HEK293T (cell line): ENCODE measurements at regions not wholly inside any gene's neighbourhood (a gene's known extent, or its start where the extent isn't known, plus 50 kb on each side); places are given as distances from the start of the nearest gene placed in this dataset.

Experiments
- CTCF ChIA-PET: fragments of 350-600 bp; formaldehyde crosslinking; extraction: SDS; loops from one replicate; lab custom pipeline; 2021; ENCODE audit warnings: antibody characterized with exemption, inconsistent platforms; lab: Yijun Ruan, JAX
- POLR2A ChIA-PET: fragments of 350-600 bp; formaldehyde crosslinking; extraction: SDS; loops from one replicate; lab custom pipeline; 2020; ENCODE audit warnings: antibody characterized with exemption, inconsistent platforms; lab: Yijun Ruan, JAX
- DNase-seq: peaks from one replicate; pipeline ENCODE4 v3.0.0; 2012; ENCODE audit warnings: mixed read lengths; ENCODE audit errors: extremely low spot score
- ARNT ChIP-seq: fragments of 450-650 bp; IDR thresholded peaks from 2 replicates; pipeline ENCODE4 v1.6.1; 2017; ENCODE audit warnings: mild to moderate bottlenecking
- BHLHE40 ChIP-seq: fragments of 450-650 bp; IDR thresholded peaks from 2 replicates; pipeline ENCODE4 v1.6.1; 2016; ENCODE audit warnings: mild to moderate bottlenecking, moderate library complexity, borderline replicate concordance
- CTBP1 ChIP-seq: fragments of 450-650 bp; IDR thresholded peaks from 2 replicates; pipeline ENCODE4 v1.6.1; 2016; ENCODE audit warnings: borderline replicate concordance
- ELF4 ChIP-seq: fragments of 450-650 bp; IDR thresholded peaks from 2 replicates; pipeline ENCODE4 v1.6.1; 2017; ENCODE audit warnings: antibody characterized with exemption
- FOXA1 ChIP-seq: fragments of 450-650 bp; IDR thresholded peaks from 2 replicates; pipeline ENCODE4 v1.6.1; 2016; ENCODE audit warnings: mild to moderate bottlenecking
- FOXK2 ChIP-seq: fragments of 450-650 bp; IDR thresholded peaks from 2 replicates; pipeline ENCODE4 v1.6.1; 2016; ENCODE audit warnings: mild to moderate bottlenecking
- FOXM1 ChIP-seq: fragments of 450-650 bp; IDR thresholded peaks from 2 replicates; pipeline ENCODE4 v1.6.1; 2017; ENCODE audit warnings: mild to moderate bottlenecking, borderline replicate concordance
- HDGF ChIP-seq: fragments of 450-650 bp; IDR thresholded peaks from 2 replicates; pipeline ENCODE4 v1.6.1; 2017; ENCODE audit warnings: antibody characterized with exemption, borderline replicate concordance
- L3MBTL2 ChIP-seq: fragments of 450-650 bp; conservative IDR thresholded peaks from 2 replicates; pipeline ENCODE4 v1.6.1; 2016; ENCODE audit warnings: mild to moderate bottlenecking
- LEF1 ChIP-seq: fragments of 450-650 bp; IDR thresholded peaks from 2 replicates; pipeline ENCODE4 v1.6.1; 2017; ENCODE audit warnings: mild to moderate bottlenecking, borderline replicate concordance
- NFRKB ChIP-seq: fragments of 450-650 bp; IDR thresholded peaks from 2 replicates; pipeline ENCODE4 v1.6.1; 2016; ENCODE audit warnings: mild to moderate bottlenecking, moderate library complexity
- SP1 ChIP-seq: fragments of 450-650 bp; IDR thresholded peaks from 2 replicates; pipeline ENCODE4 v1.6.1; 2017
- SUZ12 ChIP-seq: fragments of 450-650 bp; IDR thresholded peaks from 2 replicates; pipeline ENCODE4 v1.6.1; 2016; ENCODE audit warnings: mild to moderate bottlenecking
- TARDBP ChIP-seq: fragments of 450-650 bp; IDR thresholded peaks from 2 replicates; pipeline ENCODE4 v1.6.1; 2016
- ZNF384 ChIP-seq: fragments of 450-650 bp; IDR thresholded peaks from 2 replicates; pipeline ENCODE4 v1.6.1; 2016
- TF ChIP-seq, protein P1 (sequence below): fragments of 450-650 bp; IDR thresholded peaks from 2 replicates; pipeline ENCODE4 v1.6.1; 2016

DNA sequence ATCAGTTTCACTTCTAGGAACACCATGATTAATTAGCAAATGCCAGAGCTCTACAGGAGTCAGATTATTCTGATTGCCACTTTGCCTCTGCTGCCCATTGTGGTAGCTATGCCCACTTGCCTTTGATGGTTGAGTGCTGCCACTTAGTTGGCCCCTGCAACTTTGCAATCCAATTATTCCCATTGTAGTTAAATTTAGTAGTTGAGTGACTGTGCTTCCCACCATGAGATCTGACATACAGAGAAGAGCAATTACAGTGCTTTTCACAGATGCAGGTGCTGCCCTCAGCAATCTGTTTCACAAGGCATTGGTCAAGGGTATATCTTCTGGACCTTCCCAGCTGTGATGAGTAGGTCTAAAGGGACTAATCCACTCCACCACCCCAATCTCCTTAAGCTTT, 468.4 kb upstream of the RGS6 start:
- DNase-seq = no peak
- TF ChIP-seq FOXM1 = no peak
- TF ChIP-seq FOXK2 = no peak
- no peak for TF ChIP-seq BHLHE40
- no peak for TF ChIP-seq L3MBTL2
- TF ChIP-seq ARNT = no peak
- no peak for TF ChIP-seq FOXA1
- no peak for TF ChIP-seq TARDBP
- TF ChIP-seq HDGF = no peak
- TF ChIP-seq CTBP1 = no peak
- CTCF ChIA-PET = no interaction called here
- POLR2A ChIA-PET = no interaction called here

DNA sequence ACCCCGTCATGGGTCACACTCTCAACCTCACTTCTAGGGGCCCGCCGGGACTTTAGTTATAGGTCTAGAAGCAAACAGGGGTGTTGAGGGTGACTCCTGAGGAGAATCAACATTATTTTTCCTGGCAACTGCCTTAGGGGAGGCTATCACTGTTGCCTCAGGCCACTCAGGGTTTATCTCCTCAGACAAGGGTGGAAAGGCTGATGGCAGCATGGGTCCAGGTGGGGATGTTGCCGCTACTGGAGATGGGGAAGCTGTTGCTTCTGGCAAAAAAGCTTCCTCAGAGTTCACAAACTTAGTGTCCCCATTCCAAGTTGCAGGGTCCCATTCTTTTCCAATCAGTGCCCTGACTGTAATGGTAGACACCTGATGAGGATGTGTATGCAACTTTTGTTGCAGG, 467.4 kb upstream of the RGS6 start:
- CTCF ChIA-PET = no interaction called here
- TF ChIP-seq, protein P1, sequence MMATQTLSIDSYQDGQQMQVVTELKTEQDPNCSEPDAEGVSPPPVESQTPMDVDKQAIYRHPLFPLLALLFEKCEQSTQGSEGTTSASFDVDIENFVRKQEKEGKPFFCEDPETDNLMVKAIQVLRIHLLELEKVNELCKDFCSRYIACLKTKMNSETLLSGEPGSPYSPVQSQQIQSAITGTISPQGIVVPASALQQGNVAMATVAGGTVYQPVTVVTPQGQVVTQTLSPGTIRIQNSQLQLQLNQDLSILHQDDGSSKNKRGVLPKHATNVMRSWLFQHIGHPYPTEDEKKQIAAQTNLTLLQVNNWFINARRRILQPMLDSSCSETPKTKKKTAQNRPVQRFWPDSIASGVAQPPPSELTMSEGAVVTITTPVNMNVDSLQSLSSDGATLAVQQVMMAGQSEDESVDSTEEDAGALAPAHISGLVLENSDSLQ = no peak
- TF ChIP-seq HDGF (no peak), BHLHE40 (no peak), L3MBTL2 (no peak), LEF1 (no peak), FOXA1 (no peak), SP1 (no peak), TARDBP (no peak), ELF4 (no peak), CTBP1 (no peak), FOXK2 (no peak)
- DNase-seq = no peak
- POLR2A ChIA-PET = no interaction called here

DNA sequence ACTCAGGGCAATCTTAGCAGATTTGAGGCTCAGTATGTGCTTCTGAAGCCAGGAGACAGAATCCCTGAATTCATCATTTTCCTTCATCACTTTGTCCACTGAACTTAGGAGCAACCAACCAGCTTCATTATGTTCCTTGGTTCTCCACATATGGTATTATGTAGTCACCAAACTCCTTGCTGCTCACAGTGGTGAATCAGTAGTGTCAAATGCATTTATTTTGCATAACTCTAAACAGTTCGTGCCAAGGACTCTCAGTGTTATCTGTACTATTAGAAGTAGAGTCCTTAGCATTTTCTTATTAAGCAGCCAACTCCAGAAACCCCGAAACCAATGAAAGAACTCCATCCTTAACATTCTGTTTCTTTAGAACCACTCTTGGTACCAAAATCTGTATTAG, 466.9 kb upstream of the RGS6 start:
- POLR2A ChIA-PET = no interaction called here
- TF ChIP-seq ARNT (no peak), FOXA1 (no peak), ZNF384 (no peak)
- no peak for DNase-seq
- CTCF ChIA-PET = no interaction called here

GRCh38 chr14:71466251-71466650, 466.0 kb upstream of the RGS6 start:
- no peak for TF ChIP-seq HDGF
- TF ChIP-seq BHLHE40 = no peak
- TF ChIP-seq ELF4 = no peak
- no peak for TF ChIP-seq SP1
- no peak for TF ChIP-seq ZNF384
- no peak for TF ChIP-seq CTBP1
- TF ChIP-seq L3MBTL2 = no peak
- TF ChIP-seq TARDBP = no peak
- TF ChIP-seq NFRKB = no peak
- TF ChIP-seq LEF1 = no peak
- TF ChIP-seq SUZ12 = no peak
- no peak for TF ChIP-seq FOXM1
- no peak for TF ChIP-seq FOXK2
- TF ChIP-seq ARNT = no peak
- POLR2A ChIA-PET = no interaction called here
- no peak for DNase-seq
- CTCF ChIA-PET = no interaction called here

DNA sequence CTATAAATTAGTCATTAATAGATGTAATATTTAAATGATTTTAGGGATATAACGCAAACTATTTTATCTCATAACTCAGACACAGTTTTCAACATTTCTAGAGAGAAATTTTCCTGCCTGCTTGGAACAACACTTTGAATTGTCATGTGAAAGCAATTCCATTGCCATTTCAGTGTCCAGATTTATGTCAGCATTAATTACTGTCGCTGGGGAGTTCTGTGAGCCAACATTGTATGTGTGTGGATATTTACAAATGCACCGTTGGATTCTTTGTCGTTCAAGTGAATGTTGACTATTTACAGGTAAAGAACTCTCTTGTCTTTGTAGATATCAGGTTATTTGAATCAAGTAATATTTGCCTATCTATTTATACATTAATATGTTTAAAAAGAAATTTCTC, 465.3 kb upstream of the RGS6 start:
- DNase-seq = no peak
- CTCF ChIA-PET = no interaction called here
- POLR2A ChIA-PET = no interaction called here
- TF ChIP-seq L3MBTL2 (no peak), FOXA1 (no peak), SP1 (no peak), FOXK2 (no peak), ELF4 (no peak), BHLHE40 (no peak), ZNF384 (no peak), TARDBP (no peak), CTBP1 (no peak), FOXM1 (no peak), NFRKB (no peak)
- TF ChIP-seq, protein P1 = no peak

DNA sequence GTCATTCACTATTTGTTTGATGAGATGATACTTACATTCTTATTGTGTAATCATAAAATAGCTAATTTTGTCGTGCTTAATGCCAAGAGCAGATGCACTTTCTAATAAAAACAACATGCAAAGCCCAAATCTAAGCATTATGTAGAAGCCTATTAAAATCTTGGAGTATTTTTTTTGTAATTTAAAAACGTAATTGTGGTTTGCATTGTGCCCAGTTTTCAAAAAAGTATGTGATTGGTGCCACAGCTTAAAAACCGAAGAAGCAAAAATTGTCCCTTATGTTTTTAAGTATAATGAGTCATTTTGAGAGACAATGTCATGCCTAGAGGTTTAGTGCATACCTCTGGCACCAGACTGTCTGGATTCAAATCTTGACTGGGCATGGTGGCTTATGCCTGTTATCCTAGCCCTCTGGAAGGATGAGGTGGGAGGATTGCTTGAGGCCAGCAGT, 464.8 kb upstream of the RGS6 start:
- no peak for DNase-seq
- TF ChIP-seq L3MBTL2 (no peak), ARNT (no peak), ZNF384 (no peak), SP1 (no peak), LEF1 (no peak), NFRKB (no peak), FOXM1 (no peak), HDGF (no peak), CTBP1 (no peak), TARDBP (no peak), ELF4 (no peak), FOXK2 (no peak)
- POLR2A ChIA-PET = no interaction called here
- CTCF ChIA-PET = no interaction called here

DNA sequence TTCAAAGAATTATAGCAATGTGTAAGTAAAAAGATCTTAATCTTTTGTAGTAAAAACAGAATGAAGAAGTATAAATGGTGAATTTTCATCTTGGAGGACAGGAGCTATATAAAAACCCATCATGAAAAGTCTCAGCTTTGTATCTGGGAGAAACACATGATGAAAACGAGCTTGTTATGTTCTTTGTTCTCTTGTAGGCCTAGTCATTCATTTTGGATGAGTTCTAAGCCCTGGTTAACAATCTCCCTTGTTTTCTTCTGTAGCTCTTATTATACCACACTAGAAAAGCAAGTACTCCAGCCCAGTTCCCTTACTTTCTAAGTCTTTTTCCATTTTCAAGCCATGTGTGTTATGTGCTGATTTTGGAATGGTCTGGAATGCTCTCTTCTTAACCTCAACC, 463.5 kb upstream of the RGS6 start:
- POLR2A ChIA-PET = no interaction called here
- DNase-seq = no peak
- no peak for TF ChIP-seq CTBP1
- TF ChIP-seq LEF1 = no peak
- no peak for TF ChIP-seq FOXK2
- TF ChIP-seq ARNT = no peak
- TF ChIP-seq SP1 = no peak
- TF ChIP-seq, protein P1 = no peak
- TF ChIP-seq FOXM1 = no peak
- no peak for TF ChIP-seq SUZ12
- no peak for TF ChIP-seq L3MBTL2
- CTCF ChIA-PET = no interaction called here
